ENCODE measurements at regions not wholly inside any gene's neighbourhood (a gene's known extent, or its start where the extent isn't known, plus 50 kb on each side); places are given as distances from the start of the nearest gene placed in this dataset.

- no peak for TF ChIP-seq CTCF (IDR thresholded peaks at IDR 0.05; ENCODE audit: low read depth, low read length)
- no peak for DNase-seq (ENCODE audit: extremely low read depth, low read depth)
Measured at GRCh38 chr13:62060570-62060969, 644.9 kb upstream of the PCDH20 start.

GRCh38 chr13:62057286-62057685 lies 641.6 kb upstream of the PCDH20 start:
- no peak for DNase-seq (ENCODE audit: extremely low read depth, low read depth)

GRCh38 chr13:62049992-62050391 lies 634.3 kb upstream of the PCDH20 start:
- DNase-seq (ENCODE audit: extremely low read depth, low read depth) = no peak
- no peak for TF ChIP-seq CTCF (IDR thresholded peaks at IDR 0.05; ENCODE audit: low read depth, low read length)

More at GRCh38 chr13:62057286-62057685, 641.6 kb upstream of the PCDH20 start:
- no peak for TF ChIP-seq CTCF (IDR thresholded peaks at IDR 0.05; ENCODE audit: low read depth, low read length)

GRCh38 chr13:62046512-62046911 lies 630.9 kb upstream of the PCDH20 start:
- no peak for DNase-seq (ENCODE audit: extremely low read depth, low read depth)
- no peak for TF ChIP-seq CTCF (IDR thresholded peaks at IDR 0.05; ENCODE audit: low read depth, low read length)

- DNase-seq (ENCODE audit: extremely low read depth, low read depth) = no peak
- no peak for TF ChIP-seq CTCF (IDR thresholded peaks at IDR 0.05; ENCODE audit: low read depth, low read length)
Measured at GRCh38 chr13:62043600-62043999, 628.0 kb upstream of the PCDH20 start.

GRCh38 chr13:62040806-62041205 lies 625.2 kb upstream of the PCDH20 start:
- no peak for TF ChIP-seq CTCF (IDR thresholded peaks at IDR 0.05; ENCODE audit: low read depth, low read length)
- DNase-seq (ENCODE audit: extremely low read depth, low read depth) = no peak

GRCh38 chr13:62040078-62040477 lies 624.4 kb upstream of the PCDH20 start:
- no peak for TF ChIP-seq CTCF (IDR thresholded peaks at IDR 0.05; ENCODE audit: low read depth, low read length)

More at GRCh38 chr13:62040078-62040477, 624.4 kb upstream of the PCDH20 start:
- DNase-seq (ENCODE audit: extremely low read depth, low read depth) = no peak

Data from AG09319 (cell line).